HG02884 (cell line): ENCODE measurements at regions not wholly inside any gene's neighbourhood (a gene's known extent, or its start where the extent isn't known, plus 50 kb on each side); places are given as distances from the start of the nearest gene placed in this dataset.
"Not testable (repeated sequence)": the region's sequence is repeated elsewhere in the genome, so short reads cannot be mapped to it uniquely, and the experiment has no call there.

ENCODE experiments used
- ATAC-seq: cut with Tn5 transposase; IDR thresholded peaks from one replicate; pipeline ENCODE4 v1.9.1; 2021; ENCODE audit warnings: mild to moderate bottlenecking, moderate library complexity; ENCODE audit not compliant: unreplicated experiment

- no peak for ATAC-seq
Measured at GRCh38 chr13:111658145-111659100, 338.0 kb downstream of the TEX29 start.

DNA sequence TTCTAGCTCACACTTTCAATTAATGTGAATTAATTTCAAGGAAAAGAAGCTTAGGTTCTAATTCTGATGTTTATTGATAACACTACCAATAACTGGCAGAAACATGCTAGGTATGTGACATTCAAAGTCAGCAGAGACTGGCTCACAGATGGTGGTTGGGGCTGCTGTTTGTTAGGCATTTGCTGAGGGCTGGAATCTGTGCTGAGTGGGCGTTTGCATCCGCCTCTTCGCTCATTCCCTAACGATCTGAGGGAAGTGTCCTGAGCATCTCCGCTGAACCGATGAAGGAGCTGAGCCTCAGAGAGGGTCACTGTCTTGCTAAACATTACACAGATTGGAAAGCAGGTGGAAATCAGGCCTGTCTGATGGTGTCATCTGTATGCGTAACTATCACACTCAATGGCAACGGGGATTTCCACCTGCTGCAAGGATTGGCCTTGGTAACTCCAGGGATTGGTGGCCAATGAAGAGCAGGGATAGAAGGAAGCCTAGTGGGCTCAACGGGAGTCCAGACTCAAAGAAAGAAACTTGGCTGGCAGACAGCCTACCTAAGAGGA is 338.9 kb downstream of the TEX29 start:
- no peak for ATAC-seq

DNA sequence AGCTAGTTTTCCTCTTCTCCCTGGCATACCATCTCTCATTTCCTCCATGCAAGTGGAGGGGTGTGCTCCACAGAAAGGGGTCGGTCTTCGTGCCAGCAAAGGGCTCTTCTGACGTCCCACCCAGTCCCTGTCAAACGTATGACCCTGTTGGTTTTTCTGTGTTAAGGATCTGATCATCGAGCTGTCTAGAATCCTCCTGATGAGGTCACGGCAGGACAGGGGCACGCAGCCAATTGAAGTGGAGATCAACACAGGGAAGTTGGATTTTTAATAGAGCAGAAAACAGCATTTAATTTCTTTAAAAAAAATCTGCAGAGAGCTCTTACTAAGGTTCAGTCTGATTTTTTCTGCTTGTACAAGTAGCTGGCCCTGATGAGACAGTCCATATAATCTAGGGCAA is 339.4 kb downstream of the TEX29 start:
- ATAC-seq = no peak

DNA sequence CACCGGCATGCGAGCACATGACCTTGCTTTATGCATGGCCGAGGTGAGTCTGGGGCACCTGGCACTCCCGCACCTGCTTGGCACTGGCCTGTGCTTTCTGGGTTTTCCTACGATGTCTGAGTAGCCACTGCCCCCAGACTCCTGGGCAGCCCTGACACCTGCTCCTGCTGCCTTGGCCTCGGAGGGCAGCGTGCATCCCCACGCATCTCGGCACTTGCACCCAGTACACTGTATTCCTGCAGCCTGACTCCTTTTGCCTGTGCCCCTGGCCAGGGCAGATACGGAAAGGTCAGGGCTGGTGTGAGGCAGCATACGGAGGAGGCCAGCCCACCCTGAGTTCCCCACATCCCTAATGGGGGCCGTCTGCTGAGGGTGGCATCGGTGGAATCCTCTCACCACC is 340.6 kb downstream of the TEX29 start:
- no peak for ATAC-seq

GRCh38 chr13:111661776-111662175 is 341.3 kb downstream of the TEX29 start:
- ATAC-seq = no peak

- ATAC-seq = no peak
Measured at GRCh38 chr13:111662451-111662850, 342.0 kb downstream of the TEX29 start.

DNA sequence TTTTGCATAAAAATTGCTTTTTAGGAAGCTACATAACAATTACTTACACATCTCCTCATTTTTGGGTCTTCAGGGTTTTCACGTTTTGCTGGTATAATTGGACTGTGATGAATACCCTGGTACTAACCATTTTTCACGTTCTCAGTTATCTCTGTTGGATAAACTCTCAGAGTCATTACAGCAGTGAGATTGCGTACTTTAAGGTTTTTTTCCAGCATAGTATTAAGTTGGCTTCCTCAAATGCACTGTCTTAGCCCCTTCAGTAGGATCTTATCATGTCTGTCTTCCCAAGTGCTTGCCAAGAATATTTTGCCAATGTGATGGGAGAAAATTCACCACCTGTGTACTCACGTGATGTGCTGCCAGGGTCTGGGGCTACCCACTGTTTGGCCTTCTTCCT is 342.5 kb downstream of the TEX29 start:
- no peak for ATAC-seq

GRCh38 chr13:111663505-111663904 is 343.1 kb downstream of the TEX29 start:
- no peak for ATAC-seq

GRCh38 chr13:111663953-111664421 is 343.5 kb downstream of the TEX29 start:
- no peak for ATAC-seq

DNA sequence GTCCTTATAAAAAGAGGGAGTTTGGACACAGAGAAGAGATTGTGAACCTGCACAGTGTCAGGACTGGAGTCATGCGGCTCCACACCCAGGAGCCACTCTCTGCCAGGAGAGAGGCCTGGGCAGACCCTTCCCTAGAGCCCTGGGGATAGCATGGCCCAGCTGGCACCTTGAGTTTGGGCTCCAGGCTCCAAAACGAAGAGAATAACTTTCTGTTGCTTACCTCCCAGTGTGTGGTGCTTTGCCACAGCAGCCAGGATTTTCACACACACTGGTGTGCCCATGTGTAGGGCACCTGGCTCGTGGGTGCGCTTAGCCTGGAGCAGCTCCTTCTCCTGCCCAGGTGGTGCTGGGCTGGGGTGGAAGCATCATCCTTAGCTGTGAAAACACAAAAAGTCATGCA is 344.3 kb downstream of the TEX29 start:
- ATAC-seq = no peak

- ATAC-seq = no peak
Measured at GRCh38 chr13:111665691-111666095, 345.3 kb downstream of the TEX29 start.

- ATAC-seq = no peak
Measured at GRCh38 chr13:111666164-111666776, 345.8 kb downstream of the TEX29 start.

GRCh38 chr13:111667757-111668156 is 347.3 kb downstream of the TEX29 start:
- no peak for ATAC-seq

DNA sequence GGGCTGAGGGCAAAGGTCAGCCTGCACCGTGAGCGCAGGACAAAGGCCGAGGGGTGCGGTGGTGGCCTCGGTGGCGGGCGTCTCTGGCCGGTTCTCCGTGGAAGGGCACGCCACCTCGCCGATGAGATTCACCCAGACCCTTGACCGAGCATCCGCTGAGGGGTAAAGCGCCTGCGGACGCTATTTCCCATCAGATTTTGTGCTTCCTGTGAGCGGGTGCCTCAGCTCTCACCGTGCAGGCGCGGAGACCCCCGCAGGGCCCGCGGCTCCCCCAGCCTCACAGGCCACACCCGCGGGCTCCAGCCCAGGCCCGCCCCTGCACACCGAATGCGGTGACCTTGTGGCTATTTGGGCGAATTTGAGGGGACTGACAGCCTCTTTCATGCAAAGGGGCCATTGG is 348.0 kb downstream of the TEX29 start:
- ATAC-seq = no peak

DNA sequence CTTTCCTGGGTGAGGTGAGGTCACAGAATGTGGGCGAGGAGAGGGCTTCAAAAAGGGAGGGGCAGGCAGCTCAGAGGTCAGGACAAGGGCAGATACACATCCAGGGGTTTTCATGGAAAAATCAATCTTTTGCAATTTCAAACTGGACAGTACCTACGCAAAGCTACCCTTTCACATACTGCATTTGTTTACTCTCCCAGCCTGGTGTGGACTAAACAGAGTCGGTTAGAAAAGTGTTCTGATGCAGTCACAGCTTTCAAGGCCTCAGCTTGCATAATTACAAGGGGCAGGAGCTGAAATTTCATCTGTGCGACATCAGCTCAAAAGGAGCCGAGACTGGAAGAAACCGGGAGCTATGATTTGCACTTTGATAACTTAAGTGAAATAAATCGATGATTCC is 351.8 kb downstream of the TEX29 start:
- ATAC-seq = not testable (repeated sequence)

DNA sequence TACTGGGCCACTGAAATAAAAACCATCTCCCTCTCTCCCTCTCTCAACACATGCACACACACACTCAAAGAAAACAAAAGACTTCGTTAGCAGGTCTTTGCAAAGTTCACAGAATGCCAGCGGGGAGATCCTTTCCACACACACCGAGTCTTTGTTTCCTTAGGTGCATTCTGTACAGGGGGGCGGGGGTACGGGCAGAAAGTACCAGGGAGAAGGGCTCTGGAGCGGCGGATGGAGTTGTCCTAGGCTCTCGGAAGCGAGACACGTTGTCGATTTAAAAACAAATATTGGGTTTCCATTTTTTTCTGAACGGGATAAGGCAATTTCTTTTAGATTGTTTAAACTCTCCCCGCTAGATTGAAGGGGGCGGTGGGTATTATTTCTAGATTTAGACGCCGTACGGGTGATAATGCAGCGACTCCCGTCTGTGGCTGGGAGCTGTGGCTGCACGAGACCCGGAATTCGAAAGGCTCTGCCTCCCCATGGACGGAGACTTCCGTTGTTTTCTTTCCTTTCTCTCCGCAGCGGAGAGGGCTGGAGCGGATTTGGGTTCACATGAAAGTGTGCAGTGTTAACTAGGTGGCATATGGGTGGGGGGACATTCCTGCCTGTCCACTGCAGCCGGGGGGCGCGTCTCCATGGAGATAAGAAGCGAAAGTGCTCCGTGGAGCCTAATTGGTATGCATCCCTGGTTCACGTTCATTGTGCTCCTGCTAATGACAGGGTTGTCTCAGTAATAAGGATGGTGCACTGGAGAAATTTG is 357.9 kb downstream of the TEX29 start:
- ATAC-seq = not testable (repeated sequence)

- ATAC-seq = not testable (repeated sequence)
Measured at GRCh38 chr13:111679645-111680044, 359.2 kb downstream of the TEX29 start.

- ATAC-seq = not testable (repeated sequence)
Measured at GRCh38 chr13:111680100-111680499, 359.7 kb downstream of the TEX29 start.

- ATAC-seq = not testable (repeated sequence)
Measured at GRCh38 chr13:111692028-111692427, 371.6 kb downstream of the TEX29 start.

DNA sequence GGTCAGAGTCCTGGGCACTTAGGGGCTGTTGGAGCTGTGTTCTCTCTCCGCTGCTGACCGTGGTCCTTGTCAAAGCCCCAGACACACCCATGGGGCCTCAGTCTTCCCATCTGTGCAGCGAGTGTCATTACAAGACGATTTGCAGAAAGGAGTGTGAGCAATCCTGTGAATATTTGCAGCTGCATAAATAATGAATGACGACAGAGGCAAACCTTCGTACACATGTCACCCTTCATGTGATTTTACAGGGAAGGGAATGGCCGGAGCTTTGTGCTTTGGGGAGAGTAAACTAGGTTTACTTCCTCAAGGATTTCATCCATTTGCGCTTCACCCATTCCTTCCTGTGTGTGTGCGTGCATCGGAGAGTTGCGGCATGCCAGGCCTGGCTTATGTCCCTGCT is 370.8 kb upstream of the SOX1 start:
- ATAC-seq = not testable (repeated sequence)

GRCh38 chr13:111702059-111702458 is 364.9 kb upstream of the SOX1 start:
- ATAC-seq = not testable (repeated sequence)
